HEK293 (cell line): ENCODE measurements at regions not wholly inside any gene's neighbourhood (a gene's known extent, or its start where the extent isn't known, plus 50 kb on each side); places are given as distances from the start of the nearest gene placed in this dataset.
A peak's percentile ranks its signal among the peaks of the same experiment; 100 is the strongest.

ENCODE experiments used
- CTCF ChIA-PET: fragments of 350-600 bp; formaldehyde crosslinking; extraction: SDS; loops from one replicate; lab custom pipeline; 2021; ENCODE audit warnings: antibody characterized with exemption; lab: Yijun Ruan, JAX
- POLR2A ChIA-PET: fragments of 300-600 bp; formaldehyde crosslinking; extraction: SDS; loops from one replicate; lab custom pipeline; 2020; ENCODE audit warnings: antibody characterized with exemption, inconsistent platforms; lab: Yijun Ruan, JAX
- H3K27ac ChIP-seq: fragments of 200-500 bp; sonication (Bioruptor generic); 2 replicates; pipeline ENCODE4 v1.5.1; 2014; ENCODE audit warnings: low read depth, low read length, control low read depth, inconsistent platforms; ENCODE audit errors: extremely low read depth
- H3K36me3 ChIP-seq, 2 experiments: fragments of 200-500 bp in 1 of 2; sonication (Bioruptor generic) in 1 of 2; 1 replicate in 1 of 2; 2 replicates in 1 of 2; pipeline ENCODE4 v1.5.1; 2014 to 2017; ENCODE audit warnings: inconsistent platforms in 2 of 2, low read length in 2 of 2; ENCODE audit not compliant: control insufficient read depth in 2 of 2, insufficient read depth in 1 of 2
- H3K4me1 ChIP-seq: fragments of 200-500 bp; sonication (Bioruptor generic); 2 replicates; pipeline ENCODE4 v1.5.1; 2014; ENCODE audit warnings: mild to moderate bottlenecking, low read length, inconsistent platforms; ENCODE audit not compliant: control insufficient read depth, insufficient read depth
- H3K4me3 ChIP-seq: 2 replicates; pipeline ENCODE4 v1.5.1; 2011; ENCODE audit warnings: low read depth, mild to moderate bottlenecking, control low read depth, low read length, moderate library complexity
- H3K9me3 ChIP-seq: fragments of 200-500 bp; sonication (Bioruptor generic); 2 replicates; pipeline ENCODE4 v1.5.1; 2014; ENCODE audit warnings: low read depth, low read length, inconsistent platforms; ENCODE audit not compliant: control insufficient read depth, insufficient read depth
- GLIS1 ChIP-seq: fragments of 450-650 bp; formaldehyde crosslinking; IDR thresholded peaks from 2 replicates; pipeline ENCODE4 v1.5.1; 2016; ENCODE audit warnings: missing biosample characterization, missing genetic modification characterization
- KLF16 ChIP-seq: fragments of 450-650 bp; formaldehyde crosslinking; IDR thresholded peaks from 2 replicates; pipeline ENCODE4 v1.5.1; 2017; ENCODE audit warnings: missing biosample characterization, missing genetic modification characterization
- PRDM1 ChIP-seq: fragments of 450-650 bp; formaldehyde crosslinking; IDR thresholded peaks from 2 replicates; pipeline ENCODE4; 2016; ENCODE audit warnings: missing biosample characterization, missing genetic modification characterization
- SCRT2 ChIP-seq: fragments of 450-650 bp; formaldehyde crosslinking; IDR thresholded peaks from 2 replicates; pipeline ENCODE4 v1.5.1; 2016; ENCODE audit warnings: missing biosample characterization, missing genetic modification characterization
- SP2 ChIP-seq: fragments of 450-650 bp; formaldehyde crosslinking; IDR thresholded peaks from 2 replicates; pipeline ENCODE4 v1.5.1; 2016; ENCODE audit warnings: missing biosample characterization, missing genetic modification characterization
- WT1 ChIP-seq: fragments of 450-650 bp; formaldehyde crosslinking; IDR thresholded peaks from 2 replicates; pipeline ENCODE4 v1.5.1; 2016; ENCODE audit warnings: missing biosample characterization, missing genetic modification characterization
- ZBTB1 ChIP-seq: fragments of 450-650 bp; formaldehyde crosslinking; IDR thresholded peaks from 2 replicates; pipeline ENCODE4 v1.5.1; 2016; ENCODE audit warnings: missing biosample characterization, missing genetic modification characterization
- ZBTB20 ChIP-seq: fragments of 450-650 bp; formaldehyde crosslinking; IDR thresholded peaks from 2 replicates; pipeline ENCODE4 v1.5.1; 2016; ENCODE audit warnings: missing biosample characterization, missing genetic modification characterization
- ZBTB21 ChIP-seq: fragments of 450-650 bp; formaldehyde crosslinking; IDR thresholded peaks from 2 replicates; pipeline ENCODE4 v1.5.1; 2017; ENCODE audit warnings: missing biosample characterization, missing genetic modification characterization
- ZBTB8A ChIP-seq: fragments of 450-650 bp; formaldehyde crosslinking; IDR thresholded peaks from 2 replicates; pipeline ENCODE4 v1.5.1; 2016; ENCODE audit warnings: missing biosample characterization, missing genetic modification characterization
- ZEB2 ChIP-seq: fragments of 450-650 bp; formaldehyde crosslinking; IDR thresholded peaks from 2 replicates; pipeline ENCODE4 v1.5.1; 2016; ENCODE audit warnings: missing biosample characterization, missing genetic modification characterization
- ZFP3 ChIP-seq: fragments of 450-650 bp; formaldehyde crosslinking; IDR thresholded peaks from 2 replicates; pipeline ENCODE4 v1.5.1; 2016; ENCODE audit warnings: low read depth, missing biosample characterization, missing genetic modification characterization
- ZFP69B ChIP-seq: fragments of 450-650 bp; formaldehyde crosslinking; IDR thresholded peaks from 2 replicates; pipeline ENCODE4 v1.5.1; 2016; ENCODE audit warnings: missing biosample characterization, missing genetic modification characterization
- ZIC2 ChIP-seq: fragments of 450-650 bp; formaldehyde crosslinking; IDR thresholded peaks from 2 replicates; pipeline ENCODE4 v1.5.1; 2016; ENCODE audit warnings: missing biosample characterization, missing genetic modification characterization
- ZNF114 ChIP-seq: fragments of 450-650 bp; formaldehyde crosslinking; IDR thresholded peaks from 2 replicates; pipeline ENCODE4 v1.5.0; 2017; ENCODE audit warnings: missing biosample characterization, missing genetic modification characterization
- ZNF239 ChIP-seq: fragments of 450-650 bp; formaldehyde crosslinking; IDR thresholded peaks from 2 replicates; pipeline ENCODE4 v1.5.1; 2016; ENCODE audit warnings: missing biosample characterization, missing genetic modification characterization
- ZNF335 ChIP-seq: fragments of 450-650 bp; formaldehyde crosslinking; conservative IDR thresholded peaks from 2 replicates; pipeline ENCODE4 v1.5.1; 2016; ENCODE audit warnings: missing biosample characterization, missing genetic modification characterization
- ZNF521 ChIP-seq: fragments of 450-650 bp; formaldehyde crosslinking; IDR thresholded peaks from 2 replicates; pipeline ENCODE4 v1.5.1; 2017; ENCODE audit warnings: missing biosample characterization, mild to moderate bottlenecking, missing genetic modification characterization
- ZNF600 ChIP-seq: fragments of 450-650 bp; formaldehyde crosslinking; IDR thresholded peaks from 2 replicates; pipeline ENCODE4 v1.5.1; 2016; ENCODE audit warnings: missing biosample characterization, missing genetic modification characterization
- ZNF629 ChIP-seq: fragments of 450-650 bp; formaldehyde crosslinking; IDR thresholded peaks from 2 replicates; pipeline ENCODE4 v1.5.1; 2017; ENCODE audit warnings: missing biosample characterization, missing genetic modification characterization
- ZNF660 ChIP-seq: fragments of 450-650 bp; IDR thresholded peaks from 2 replicates; pipeline ENCODE4 v1.5.1; 2018; ENCODE audit warnings: missing biosample characterization, mild to moderate bottlenecking, missing genetic modification characterization
- ZNF747 ChIP-seq: fragments of 450-650 bp; formaldehyde crosslinking; IDR thresholded peaks from 2 replicates; pipeline ENCODE4 v1.5.1; 2016; ENCODE audit warnings: missing biosample characterization, missing genetic modification characterization
- ZNF76 ChIP-seq: fragments of 450-650 bp; formaldehyde crosslinking; IDR thresholded peaks from 2 replicates; pipeline ENCODE4; 2016; ENCODE audit warnings: low read depth, missing biosample characterization, missing genetic modification characterization, borderline replicate concordance
- ZSCAN30 ChIP-seq: fragments of 450-650 bp; IDR thresholded peaks from 2 replicates; pipeline ENCODE4 v1.5.1; 2018; ENCODE audit warnings: missing biosample characterization, mild to moderate bottlenecking, missing genetic modification characterization, moderate library complexity
- ZXDB ChIP-seq: fragments of 450-650 bp; formaldehyde crosslinking; IDR thresholded peaks from 2 replicates; pipeline ENCODE4 v1.5.1; 2016; ENCODE audit warnings: missing biosample characterization, missing genetic modification characterization
- TF ChIP-seq, protein P1 (sequence below): fragments of 450-650 bp; formaldehyde crosslinking; IDR thresholded peaks from 2 replicates; pipeline ENCODE4; 2016; ENCODE audit warnings: missing biosample characterization, missing genetic modification characterization
- TF ChIP-seq, protein P2 (sequence below): fragments of 450-650 bp; formaldehyde crosslinking; IDR thresholded peaks from 2 replicates; pipeline ENCODE4 v1.5.1; 2016; ENCODE audit warnings: missing biosample characterization, missing genetic modification characterization
- TF ChIP-seq, protein P3 (sequence below): fragments of 450-650 bp; formaldehyde crosslinking; IDR thresholded peaks from 2 replicates; pipeline ENCODE4 v1.5.1; 2016; ENCODE audit warnings: missing biosample characterization, missing genetic modification characterization
- TF ChIP-seq, protein P4 (sequence below): fragments of 450-650 bp; formaldehyde crosslinking; IDR thresholded peaks from 2 replicates; pipeline ENCODE4 v1.5.1; 2016; ENCODE audit warnings: missing biosample characterization, missing genetic modification characterization

DNA sequence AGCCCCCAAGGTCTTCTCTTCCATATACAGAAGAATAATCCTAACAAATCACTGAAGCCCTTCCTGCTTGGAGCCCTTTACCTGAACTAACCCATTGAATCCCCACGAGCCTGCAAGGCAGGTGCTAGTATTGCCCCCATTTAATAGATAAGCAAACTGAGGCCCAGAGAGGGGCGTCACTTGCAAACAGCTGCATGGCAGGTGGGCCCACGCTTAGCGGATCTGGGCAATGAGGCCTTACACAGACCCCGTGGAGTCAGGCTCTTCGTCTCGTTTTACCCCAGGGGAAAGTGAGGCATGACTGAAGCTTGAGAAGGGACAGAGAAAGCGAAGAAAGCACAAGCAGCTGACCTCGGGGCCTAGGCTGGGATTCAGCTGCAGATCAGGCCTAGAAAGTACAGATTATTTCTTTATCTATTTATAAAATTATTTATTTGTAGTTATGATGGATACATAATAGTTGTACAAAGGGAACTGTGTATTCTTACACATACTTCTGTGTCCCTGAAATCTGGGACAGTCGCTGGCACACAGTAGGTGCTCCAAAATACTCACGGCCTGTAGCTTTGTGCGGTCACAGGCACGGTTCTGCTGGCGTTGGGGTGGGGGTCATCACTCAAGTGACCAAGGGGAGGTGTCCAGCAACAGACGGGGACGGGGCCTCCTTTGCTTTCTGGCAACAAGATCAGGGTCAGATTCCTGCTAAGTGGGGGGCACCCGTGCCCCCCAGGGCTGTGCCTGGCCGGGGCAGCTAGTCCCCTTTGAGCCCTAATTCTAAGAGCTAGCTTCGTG lies 223.2 kb upstream of the GSE1 start:
- POLR2A ChIA-PET, result interaction anchor here (1.0 to 1.6 kb wide), 3 partner anchors 13 to 222 kb away, joined by 5 to 7 read pairs (median 5); no protein-coding TSS in a partner anchor

DNA sequence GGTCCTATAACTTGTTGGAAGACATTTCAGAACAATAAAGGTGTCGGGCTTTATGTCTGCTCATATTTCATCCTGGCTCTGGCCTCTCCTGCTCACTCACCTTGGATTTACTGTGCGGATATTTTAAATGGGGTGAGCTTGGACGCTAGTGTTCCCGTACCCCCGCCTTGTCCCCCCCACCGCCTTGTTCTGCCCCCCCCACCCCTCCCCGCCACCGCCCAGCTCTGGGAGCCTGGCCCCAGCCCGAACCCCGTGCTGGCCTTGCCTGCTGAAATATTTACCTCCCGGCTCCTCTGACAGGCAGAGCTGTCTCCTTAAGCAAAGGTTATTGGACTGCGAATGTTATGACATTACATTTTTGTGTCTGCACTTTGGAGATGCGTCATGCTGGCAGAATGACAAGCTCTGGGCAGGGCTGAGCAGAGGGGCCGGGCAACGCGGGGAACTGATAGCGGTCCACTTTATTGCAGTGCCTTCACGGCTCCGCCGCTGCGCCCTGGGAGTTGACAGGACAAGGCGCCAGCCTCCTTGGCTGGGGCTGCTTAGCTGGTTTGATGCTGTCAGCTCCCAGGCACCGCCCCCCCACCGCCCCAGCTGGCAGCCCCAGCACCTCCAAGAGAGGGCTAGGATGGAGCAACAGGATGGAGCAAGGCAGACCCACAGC lies 222.5 kb upstream of the GSE1 start:
- Histone ChIP-seq H3K4me3 (no peak overlapping the region), H3K4me1 (peaks cover 11% of the 10 kb centered on the region), H3K36me3 (no peaks in the 10 kb centered on the region), H3K27ac (no peak overlapping the region), H3K9me3 (no peaks in the 10 kb centered on the region)
- CTCF ChIA-PET, result interaction anchor here (0.7 to 3.6 kb wide), 12 partner anchors 12 to 276 kb away, joined by 3 to 17 read pairs (median 4); no protein-coding TSS in a partner anchor
- POLR2A ChIA-PET, result interaction anchor here (0.8 to 1.6 kb wide), 4 partner anchors 12 to 222 kb away, joined by 5 to 7 read pairs (median 5); partner anchors contain the start of gene GSE1
- TF ChIP-seq SP2 (peak; percentile 37), WT1 (0 out of 2 replicates have a peak, but pooled peaks have one; percentile 18), ZNF335 (tag by site-specific recombination) (peak; percentile 29; the same call in 1 of the 2 replicates), ZFP3 (tag by site-specific recombination) (no peak), ZBTB21 (tag by site-specific recombination) (peak; percentile 66; the same call in 1 of the 2 replicates), ZNF600 (tag by site-specific recombination) (peak; percentile 97), ZNF629 (tag by site-specific recombination) (peak; percentile 84), ZSCAN30 (tag by site-specific recombination) (0 out of 2 replicates have a peak, but pooled peaks have one; percentile 9), ZIC2 (tag by site-specific recombination) (peak; percentile 79), SCRT2 (tag by site-specific recombination) (peak; percentile 73), ZFP69B (tag by site-specific recombination) (0 out of 2 replicates have a peak, but pooled peaks have one; percentile 23), ZNF747 (tag by site-specific recombination) (no peak), ZNF114 (tag by site-specific recombination) (no peak), ZEB2 (tag by site-specific recombination) (peak; percentile 32; the same call in 1 of the 2 replicates), ZNF660 (tag by site-specific recombination) (peak; percentile 78), ZNF76 (no peak), ZBTB20 (tag by site-specific recombination) (peak; percentile 34; the same call in 1 of the 2 replicates), ZBTB8A (tag by site-specific recombination) (peak; percentile 82), KLF16 (0 out of 2 replicates have a peak, but pooled peaks have one; percentile 24)
- TF ChIP-seq, protein P1, sequence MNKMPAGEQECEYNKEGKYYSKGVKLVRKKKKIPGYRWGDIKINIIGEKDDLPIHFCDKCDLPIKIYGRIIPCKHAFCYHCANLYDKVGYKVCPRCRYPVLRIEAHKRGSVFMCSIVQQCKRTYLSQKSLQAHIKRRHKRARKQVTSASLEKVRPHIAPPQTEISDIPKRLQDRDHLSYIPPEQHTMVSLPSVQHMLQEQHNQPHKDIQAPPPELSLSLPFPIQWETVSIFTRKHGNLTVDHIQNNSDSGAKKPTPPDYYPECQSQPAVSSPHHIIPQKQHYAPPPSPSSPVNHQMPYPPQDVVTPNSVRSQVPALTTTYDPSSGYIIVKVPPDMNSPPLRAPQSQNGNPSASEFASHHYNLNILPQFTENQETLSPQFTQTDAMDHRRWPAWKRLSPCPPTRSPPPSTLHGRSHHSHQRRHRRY (tag by site-specific recombination), result no peak
- TF ChIP-seq, protein P2, sequence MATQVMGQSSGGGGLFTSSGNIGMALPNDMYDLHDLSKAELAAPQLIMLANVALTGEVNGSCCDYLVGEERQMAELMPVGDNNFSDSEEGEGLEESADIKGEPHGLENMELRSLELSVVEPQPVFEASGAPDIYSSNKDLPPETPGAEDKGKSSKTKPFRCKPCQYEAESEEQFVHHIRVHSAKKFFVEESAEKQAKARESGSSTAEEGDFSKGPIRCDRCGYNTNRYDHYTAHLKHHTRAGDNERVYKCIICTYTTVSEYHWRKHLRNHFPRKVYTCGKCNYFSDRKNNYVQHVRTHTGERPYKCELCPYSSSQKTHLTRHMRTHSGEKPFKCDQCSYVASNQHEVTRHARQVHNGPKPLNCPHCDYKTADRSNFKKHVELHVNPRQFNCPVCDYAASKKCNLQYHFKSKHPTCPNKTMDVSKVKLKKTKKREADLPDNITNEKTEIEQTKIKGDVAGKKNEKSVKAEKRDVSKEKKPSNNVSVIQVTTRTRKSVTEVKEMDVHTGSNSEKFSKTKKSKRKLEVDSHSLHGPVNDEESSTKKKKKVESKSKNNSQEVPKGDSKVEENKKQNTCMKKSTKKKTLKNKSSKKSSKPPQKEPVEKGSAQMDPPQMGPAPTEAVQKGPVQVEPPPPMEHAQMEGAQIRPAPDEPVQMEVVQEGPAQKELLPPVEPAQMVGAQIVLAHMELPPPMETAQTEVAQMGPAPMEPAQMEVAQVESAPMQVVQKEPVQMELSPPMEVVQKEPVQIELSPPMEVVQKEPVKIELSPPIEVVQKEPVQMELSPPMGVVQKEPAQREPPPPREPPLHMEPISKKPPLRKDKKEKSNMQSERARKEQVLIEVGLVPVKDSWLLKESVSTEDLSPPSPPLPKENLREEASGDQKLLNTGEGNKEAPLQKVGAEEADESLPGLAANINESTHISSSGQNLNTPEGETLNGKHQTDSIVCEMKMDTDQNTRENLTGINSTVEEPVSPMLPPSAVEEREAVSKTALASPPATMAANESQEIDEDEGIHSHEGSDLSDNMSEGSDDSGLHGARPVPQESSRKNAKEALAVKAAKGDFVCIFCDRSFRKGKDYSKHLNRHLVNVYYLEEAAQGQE, result no peak

More for the DNA sequence above, 223.2 kb upstream of the GSE1 start:
- TF ChIP-seq GLIS1 (no peak), ZNF239 (tag by site-specific recombination) (no peak), ZBTB1 (tag by site-specific recombination) (no peak), PRDM1 (no peak; the same call in 1 of the 2 replicates), ZNF521 (tag by site-specific recombination) (no peak), ZXDB (tag by site-specific recombination) (no peak)
- TF ChIP-seq, protein P3, sequence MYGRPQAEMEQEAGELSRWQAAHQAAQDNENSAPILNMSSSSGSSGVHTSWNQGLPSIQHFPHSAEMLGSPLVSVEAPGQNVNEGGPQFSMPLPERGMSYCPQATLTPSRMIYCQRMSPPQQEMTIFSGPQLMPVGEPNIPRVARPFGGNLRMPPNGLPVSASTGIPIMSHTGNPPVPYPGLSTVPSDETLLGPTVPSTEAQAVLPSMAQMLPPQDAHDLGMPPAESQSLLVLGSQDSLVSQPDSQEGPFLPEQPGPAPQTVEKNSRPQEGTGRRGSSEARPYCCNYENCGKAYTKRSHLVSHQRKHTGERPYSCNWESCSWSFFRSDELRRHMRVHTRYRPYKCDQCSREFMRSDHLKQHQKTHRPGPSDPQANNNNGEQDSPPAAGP (tag by site-specific recombination), result no peak
- TF ChIP-seq, protein P4, sequence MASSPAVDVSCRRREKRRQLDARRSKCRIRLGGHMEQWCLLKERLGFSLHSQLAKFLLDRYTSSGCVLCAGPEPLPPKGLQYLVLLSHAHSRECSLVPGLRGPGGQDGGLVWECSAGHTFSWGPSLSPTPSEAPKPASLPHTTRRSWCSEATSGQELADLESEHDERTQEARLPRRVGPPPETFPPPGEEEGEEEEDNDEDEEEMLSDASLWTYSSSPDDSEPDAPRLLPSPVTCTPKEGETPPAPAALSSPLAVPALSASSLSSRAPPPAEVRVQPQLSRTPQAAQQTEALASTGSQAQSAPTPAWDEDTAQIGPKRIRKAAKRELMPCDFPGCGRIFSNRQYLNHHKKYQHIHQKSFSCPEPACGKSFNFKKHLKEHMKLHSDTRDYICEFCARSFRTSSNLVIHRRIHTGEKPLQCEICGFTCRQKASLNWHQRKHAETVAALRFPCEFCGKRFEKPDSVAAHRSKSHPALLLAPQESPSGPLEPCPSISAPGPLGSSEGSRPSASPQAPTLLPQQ (tag by site-specific recombination), result 0 out of 2 replicates have a peak, but pooled peaks have one; percentile 16
- CTCF ChIA-PET, result interaction anchor here (0.7 to 3.6 kb wide), 10 partner anchors 21 to 275 kb away, joined by 3 to 17 read pairs (median 4); no protein-coding TSS in a partner anchor
- no peaks in the 10 kb centered on the region for H3K36me3 ChIP-seq
- H3K4me1 ChIP-seq, result peaks cover 7% of the 10 kb centered on the region; the same call in 1 of the 2 replicates
- no peaks in the 10 kb centered on the region for H3K9me3 ChIP-seq
- no peak overlapping the region for H3K4me3 ChIP-seq
- no peak overlapping the region for H3K27ac ChIP-seq
